ENCODE measurements at regions not wholly inside any gene's neighbourhood (a gene's known extent, or its start where the extent isn't known, plus 50 kb on each side); places are given as distances from the start of the nearest gene placed in this dataset.
"Not testable (repeated sequence)": the region's sequence is repeated elsewhere in the genome, so short reads cannot be mapped to it uniquely, and the experiment has no call there.

DNA sequence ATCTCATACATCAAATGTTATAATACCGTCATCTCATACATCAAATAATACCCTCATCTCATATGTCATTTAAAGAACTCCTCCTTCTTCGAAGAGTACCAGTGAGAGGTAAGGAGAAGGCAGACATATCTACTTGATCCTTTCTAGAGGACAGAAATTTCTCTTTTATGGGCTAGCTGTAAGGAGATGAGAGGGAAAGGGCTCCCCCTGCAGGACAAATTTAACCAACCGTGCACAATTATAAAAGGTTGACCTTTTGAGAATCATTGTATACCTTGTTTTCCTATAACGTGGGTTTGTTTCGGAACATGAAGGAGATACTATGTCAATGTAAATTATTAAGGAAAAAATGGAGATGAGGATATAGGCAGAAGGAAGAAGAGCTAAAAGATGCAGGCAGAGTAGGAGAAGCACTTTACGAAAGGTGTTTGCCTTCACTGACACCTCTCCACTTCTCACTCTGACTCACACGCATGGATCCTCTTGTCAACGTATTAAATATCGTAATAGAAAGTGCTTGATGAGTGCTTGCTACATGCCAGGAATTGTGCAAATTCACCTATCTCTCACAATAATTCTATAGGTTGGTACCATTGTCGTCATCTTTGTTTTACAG is 465.9 kb upstream of the ERCC4 start:
- peak in 1 of 2 experiments; percentile 11 for DNase-seq (ENCODE audit: low read depth in 2 of 2)

DNA sequence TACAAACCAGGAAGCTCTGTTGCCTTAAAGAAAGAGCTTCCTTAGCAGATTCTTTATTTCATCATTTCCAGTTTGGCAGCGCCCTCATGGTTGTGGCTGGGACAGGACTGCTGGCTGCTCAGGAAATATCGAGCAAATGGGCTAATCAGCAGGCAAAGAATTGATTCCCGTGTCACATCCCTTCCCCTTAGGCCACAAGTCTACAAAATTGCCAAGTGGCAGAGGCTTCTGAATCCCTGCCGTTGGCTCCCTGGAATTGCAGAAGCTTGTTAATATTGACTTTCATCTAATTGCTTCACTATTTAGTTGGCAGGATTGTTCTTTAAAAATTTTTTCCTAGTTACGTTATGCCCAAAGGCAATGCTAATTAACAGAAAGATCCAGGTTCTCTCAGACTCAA is 456.3 kb upstream of the ERCC4 start:
- DNase-seq (ENCODE audit: low read depth in 2 of 2): no peak

DNA sequence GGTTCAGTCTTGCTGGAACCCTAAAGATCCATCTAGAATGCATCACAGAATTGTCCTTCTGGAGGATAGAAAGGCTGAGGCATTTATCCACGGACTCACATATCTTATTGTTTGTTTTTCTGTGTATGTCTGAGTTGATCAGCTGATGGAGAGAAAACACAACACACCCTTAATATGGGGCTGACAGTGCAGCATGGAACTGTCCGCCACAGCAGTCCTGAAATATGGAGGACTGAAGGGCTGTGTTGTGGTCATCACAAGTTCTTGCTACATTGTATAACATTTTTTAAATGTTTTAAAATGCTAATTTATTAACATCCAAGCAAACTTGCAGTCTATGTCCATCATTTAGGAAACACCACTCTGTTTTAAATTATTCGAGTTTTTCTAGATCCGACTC is 448.9 kb upstream of the ERCC4 start:
- DNase-seq (ENCODE audit: low read depth in 2 of 2): no peak

DNA sequence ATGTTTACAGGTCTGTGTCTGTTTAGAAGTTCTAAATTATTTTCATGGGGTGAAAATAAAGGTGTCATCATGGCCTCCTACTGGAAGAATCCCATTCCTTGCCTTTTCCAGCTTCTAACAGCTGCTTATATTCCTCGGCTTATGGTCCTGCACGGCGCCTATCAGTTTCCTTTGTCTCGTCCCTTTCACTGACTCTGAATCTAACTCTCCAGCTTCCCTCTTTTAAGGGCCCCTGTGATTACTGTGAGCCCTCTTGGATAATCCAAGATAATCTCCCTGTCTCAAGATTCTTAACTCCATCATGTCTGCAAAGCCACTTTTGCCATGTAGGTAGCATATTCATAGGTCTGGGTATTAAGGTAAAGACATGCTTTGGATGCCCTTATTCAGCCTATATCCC is 441.0 kb upstream of the ERCC4 start:
- DNase-seq (ENCODE audit: low read depth in 2 of 2): no peak

DNA sequence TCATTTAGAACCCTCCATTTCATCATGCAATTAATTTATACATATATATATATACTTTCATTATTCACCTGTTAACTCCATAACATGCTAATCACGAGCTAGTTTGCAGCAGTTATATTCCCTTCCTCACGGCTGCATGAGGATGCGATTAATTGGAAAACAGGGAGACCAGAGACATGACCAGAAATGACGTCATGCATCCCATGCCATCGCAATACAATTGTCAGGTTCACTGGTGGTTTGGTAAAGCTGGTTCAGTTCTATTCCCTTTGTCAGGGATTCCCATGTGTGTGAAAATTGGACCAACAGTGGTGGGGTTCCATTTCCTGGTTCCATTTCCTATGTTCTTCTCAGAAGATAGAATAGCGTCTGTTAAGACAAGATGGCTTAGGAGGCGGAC is 440.4 kb upstream of the ERCC4 start:
- no peak for DNase-seq (ENCODE audit: low read depth in 2 of 2)

- DNase-seq (ENCODE audit: low read depth in 2 of 2): no peak
Observed at GRCh38 chr16:13480801-13481200, 439.2 kb upstream of the ERCC4 start.

DNA sequence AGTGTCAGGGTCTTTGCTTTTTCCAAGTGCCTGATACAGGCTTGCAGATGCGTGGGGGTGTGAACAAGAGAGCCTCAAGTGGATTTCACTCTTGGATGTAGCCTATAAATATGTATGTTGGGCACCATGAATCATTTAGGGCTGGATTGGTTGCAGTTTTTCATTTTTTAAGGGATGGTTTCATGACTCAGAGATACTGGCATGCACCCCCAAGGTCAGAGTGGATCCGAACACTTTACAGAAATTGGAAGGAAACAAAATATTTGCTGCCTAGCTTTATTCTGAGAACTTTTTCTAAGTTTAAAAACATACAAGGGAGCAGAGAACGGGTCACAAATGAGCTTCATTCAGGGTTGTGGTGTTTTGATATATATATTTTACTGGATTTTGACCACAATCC is 436.8 kb upstream of the ERCC4 start:
- no peak for DNase-seq (ENCODE audit: low read depth in 2 of 2)

DNA sequence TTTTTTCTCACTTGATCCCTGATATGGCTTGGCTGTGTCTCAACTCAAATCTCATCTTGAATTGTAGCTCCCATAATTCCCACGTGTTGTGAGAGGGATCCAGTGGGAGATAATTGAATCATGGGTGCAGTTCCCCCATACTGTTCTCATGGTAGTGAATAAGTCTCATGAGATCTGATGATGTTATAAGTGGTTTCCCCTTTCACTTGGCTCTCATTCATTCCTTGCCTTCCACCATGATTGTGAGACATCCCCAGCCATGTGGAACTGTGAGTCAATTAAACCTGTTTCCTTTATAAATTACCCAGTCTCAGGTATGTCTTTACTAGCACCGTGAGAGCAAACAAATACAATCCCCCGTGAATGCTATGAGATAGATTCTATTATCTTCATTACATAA is 430.5 kb upstream of the ERCC4 start:
- DNase-seq (ENCODE audit: low read depth in 2 of 2): not testable (repeated sequence)

- no peak for DNase-seq (ENCODE audit: low read depth in 2 of 2)
Observed at GRCh38 chr16:13492046-13492445, 427.9 kb upstream of the ERCC4 start.

GRCh38 chr16:13503960-13504635 is 415.9 kb upstream of the ERCC4 start:
- DNase-seq (ENCODE audit: low read depth in 2 of 2): no peak

- no peak for DNase-seq (ENCODE audit: low read depth in 2 of 2)
Observed at GRCh38 chr16:13507530-13507929, 412.4 kb upstream of the ERCC4 start.

GRCh38 chr16:13510425-13511151 is 409.4 kb upstream of the ERCC4 start:
- no peak for DNase-seq (ENCODE audit: low read depth in 2 of 2)

DNA sequence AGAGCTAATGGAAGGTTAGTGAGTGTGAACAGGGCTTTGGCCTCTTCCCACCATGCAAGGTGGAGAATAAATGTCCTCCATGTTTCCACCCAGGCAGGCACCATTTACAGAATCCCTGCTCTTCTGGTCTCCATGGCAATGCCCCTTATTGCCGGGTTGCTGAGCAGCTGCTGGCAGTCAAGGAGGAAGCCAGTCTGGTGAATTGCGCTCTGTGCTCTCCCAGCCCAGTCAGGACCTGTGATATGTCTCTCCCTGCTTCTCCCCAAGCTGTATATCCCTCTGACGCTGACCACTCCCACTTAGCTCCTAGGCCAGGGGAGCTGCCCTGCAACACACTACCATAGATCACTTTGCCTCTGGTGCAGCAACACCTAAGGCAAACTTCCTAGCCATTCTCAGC is 402.1 kb upstream of the ERCC4 start:
- DNase-seq (ENCODE audit: low read depth in 2 of 2): no peak

GRCh38 chr16:13519871-13520270 is 400.1 kb upstream of the ERCC4 start:
- DNase-seq (ENCODE audit: low read depth in 2 of 2): no peak

GRCh38 chr16:13521356-13521755 is 398.6 kb upstream of the ERCC4 start:
- DNase-seq (ENCODE audit: low read depth in 2 of 2): no peak

DNA sequence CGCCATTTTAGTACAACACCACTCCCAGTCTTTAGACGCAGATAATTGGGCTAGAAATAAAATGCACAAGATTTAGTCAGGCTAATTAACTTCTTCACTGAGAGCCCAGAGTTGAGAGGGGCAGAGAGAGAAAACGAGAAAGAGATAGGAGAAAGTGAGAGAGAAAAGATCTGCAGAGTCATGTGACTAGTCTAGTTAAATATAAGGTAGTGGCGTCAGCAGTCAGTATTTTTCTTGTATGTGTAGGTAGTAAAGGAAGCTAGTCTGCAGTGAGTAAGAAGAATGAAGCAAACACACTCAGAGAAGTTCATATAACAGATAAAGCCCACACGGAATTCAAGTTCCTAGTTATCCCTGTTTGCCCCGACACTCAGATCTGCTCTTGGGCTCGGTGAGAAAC is 392.6 kb upstream of the ERCC4 start:
- DNase-seq (ENCODE audit: low read depth in 2 of 2): no peak

- no peak for DNase-seq (ENCODE audit: low read depth in 2 of 2)
Observed at GRCh38 chr16:13528691-13529090, 391.3 kb upstream of the ERCC4 start.

- DNase-seq (ENCODE audit: low read depth in 2 of 2): no peak
Observed at GRCh38 chr16:13529193-13529982, 390.6 kb upstream of the ERCC4 start.

DNA sequence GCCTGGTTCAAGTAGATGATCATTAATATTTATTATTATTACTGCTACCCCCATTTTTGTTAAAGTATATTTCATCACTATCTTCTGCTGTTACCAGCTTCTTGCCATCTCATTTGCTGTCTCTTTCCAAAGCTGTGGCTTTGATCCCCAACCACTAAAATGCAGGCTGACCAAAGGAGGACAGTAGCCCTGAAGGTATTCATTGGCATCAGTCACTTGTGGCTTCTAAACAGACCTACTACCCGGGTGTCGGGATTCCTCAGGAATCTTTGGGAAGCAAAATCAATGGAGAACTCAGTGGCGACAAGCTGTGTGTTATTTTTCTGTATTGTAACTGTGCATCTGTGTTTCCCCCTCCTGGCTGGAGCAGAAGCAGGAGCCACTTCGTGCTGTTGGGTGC is 379.2 kb upstream of the ERCC4 start:
- DNase-seq (ENCODE audit: low read depth in 2 of 2): no peak

- DNase-seq (ENCODE audit: low read depth in 2 of 2): no peak
Observed at GRCh38 chr16:13542284-13542683, 377.7 kb upstream of the ERCC4 start.

GRCh38 chr16:13543850-13544249 is 376.1 kb upstream of the ERCC4 start:
- no peak for DNase-seq (ENCODE audit: low read depth in 2 of 2)

- DNase-seq (ENCODE audit: low read depth in 2 of 2): no peak
Observed at GRCh38 chr16:13545271-13545670, 374.7 kb upstream of the ERCC4 start.
